A673 (cell line): ENCODE measurements at regions not wholly inside any gene's neighbourhood (a gene's known extent, or its start where the extent isn't known, plus 50 kb on each side); places are given as distances from the start of the nearest gene placed in this dataset.

Experiments used
- BruUV-seq: library from RNA; stranded (reverse); fragments of 400-500 nt; replicated peaks from 2 replicates; lab custom pipeline; 2021; lab: Mats Ljungman, UMichigan
- CTCF ChIA-PET: fragments of 300-600 bp; sonication (Branson Sonifier 250); formaldehyde crosslinking; loops from one replicate; lab custom pipeline; 2022; ENCODE audit warnings: antibody characterized with exemption; lab: Charles Lee
- POLR2A ChIA-PET: fragments of 300-600 bp; sonication (Branson Sonifier 250); formaldehyde crosslinking; loops from one replicate; lab custom pipeline; 2022; ENCODE audit warnings: antibody characterized with exemption; ENCODE audit not compliant: low non-redundant PET; lab: Charles Lee
- DNase-seq: peaks from one replicate; pipeline ENCODE4 v3.0.0-alpha.2; 2015; ENCODE audit warnings: low spot score
- H3K27ac ChIP-seq: fragments of 200-600 bp; sonication (generic); 2 replicates; pipeline ENCODE4 v1.5.1; 2016; ENCODE audit warnings: mixed run types, low read depth, mild to moderate bottlenecking, mixed read lengths, antibody characterized with exemption, low read length; ENCODE audit not compliant: poor library complexity, severe bottlenecking
- H3K27me3 ChIP-seq: fragments of 200-600 bp; sonication (generic); replicated peaks from 2 replicates; pipeline ENCODE4 v1.6.1; 2017; ENCODE audit warnings: mixed run types, low read depth, mild to moderate bottlenecking, mixed read lengths, antibody characterized with exemption, low read length; ENCODE audit not compliant: insufficient read depth, poor library complexity
- H3K36me3 ChIP-seq: fragments of 200-600 bp; sonication (generic); 2 replicates; pipeline ENCODE4 v1.6.1; 2016; ENCODE audit warnings: mixed run types, mild to moderate bottlenecking, mixed read lengths, antibody characterized with exemption, low read length; ENCODE audit not compliant: insufficient read depth, poor library complexity, severe bottlenecking
- H3K4me1 ChIP-seq: fragments of 200-600 bp; sonication (generic); 2 replicates; pipeline ENCODE4 v1.6.1; 2017; ENCODE audit warnings: mixed run types, mild to moderate bottlenecking, mixed read lengths, antibody characterized with exemption, low read length; ENCODE audit not compliant: insufficient read depth, poor library complexity, severe bottlenecking
- H3K4me3 ChIP-seq: fragments of 200-600 bp; sonication (generic); 2 replicates; pipeline ENCODE4 v1.5.1; 2016; ENCODE audit warnings: low read depth, mixed run types, mild to moderate bottlenecking, mixed read lengths, low read length; ENCODE audit not compliant: poor library complexity, severe bottlenecking
- H3K9me3 ChIP-seq: fragments of 200-600 bp; sonication (generic); 2 replicates; pipeline ENCODE4 v1.6.1; 2016; ENCODE audit warnings: mixed run types, low read depth, mild to moderate bottlenecking, mixed read lengths, antibody characterized with exemption, low read length; ENCODE audit not compliant: poor library complexity, severe bottlenecking
- CTCF ChIP-seq: fragments of 300-800, 200-600 bp; sonication (generic); conservative IDR thresholded peaks from 2 replicates; pipeline ENCODE4 v1.5.1; 2017; ENCODE audit warnings: low read depth, mild to moderate bottlenecking, antibody characterized with exemption, low read length, moderate library complexity, mixed read lengths
- EZH2 ChIP-seq: fragments of 200-600 bp; sonication (generic); IDR thresholded peaks from 2 replicates; pipeline ENCODE4 v1.6.1; 2017; ENCODE audit warnings: borderline replicate concordance, low read depth, mild to moderate bottlenecking, mixed read lengths, antibody characterized with exemption, low read length; ENCODE audit not compliant: poor library complexity, severe bottlenecking
- intact Hi-C: fragments of 100-400 bp; cut with micrococcal nuclease; formaldehyde crosslinking; loops from one replicate; pipeline ENCODE4 v1.10.0; 2022; ENCODE audit not compliant: unreplicated experiment

GRCh38 chr16:5386989-5387388, 289.4 kb upstream of the EEF2KMT start:
- Histone ChIP-seq H3K4me3 (no peak overlapping the region), H3K9me3 (no peaks in the 10 kb centered on the region), H3K27me3 (peaks cover 18% of the 10 kb centered on the region), H3K27ac (no peak overlapping the region), H3K4me1 (no peaks in the 10 kb centered on the region), H3K36me3 (no peaks in the 10 kb centered on the region)
- BruUV-seq, result no TSS peak
- POLR2A ChIA-PET, result no interaction called here
- CTCF ChIA-PET, result no interaction called here
- intact Hi-C loops, result no loop called here
- TF ChIP-seq CTCF, result no peak
- no peak for TF ChIP-seq EZH2
- DNase-seq, result no peak

GRCh38 chr16:5385811-5386210, 288.2 kb upstream of the EEF2KMT start:
- no peak for TF ChIP-seq EZH2
- no peak for TF ChIP-seq CTCF
- Histone ChIP-seq H3K36me3 (no peaks in the 10 kb centered on the region), H3K4me1 (no peaks in the 10 kb centered on the region), H3K4me3 (no peak overlapping the region), H3K9me3 (no peaks in the 10 kb centered on the region), H3K27ac (no peak overlapping the region), H3K27me3 (peaks cover 18% of the 10 kb centered on the region)
- BruUV-seq, result no TSS peak
- CTCF ChIA-PET, result no interaction called here
- POLR2A ChIA-PET, result no interaction called here
- intact Hi-C loops, result no loop called here
- DNase-seq, result no peak

GRCh38 chr16:5385115-5385514, 287.5 kb upstream of the EEF2KMT start:
- H3K9me3 ChIP-seq, result no peaks in the 10 kb centered on the region
- peaks cover 18% of the 10 kb centered on the region for H3K27me3 ChIP-seq
- ChIA-PET POLR2A (no interaction called here), CTCF (no interaction called here)
- no peak overlapping the region for H3K27ac ChIP-seq
- H3K4me3 ChIP-seq, result no peak overlapping the region
- no TSS peak for BruUV-seq
- intact Hi-C loops, result no loop called here
- H3K4me1 ChIP-seq, result no peaks in the 10 kb centered on the region
- DNase-seq, result no peak
- H3K36me3 ChIP-seq, result no peaks in the 10 kb centered on the region
- TF ChIP-seq CTCF, result no peak
- no peak for TF ChIP-seq EZH2
